Umbilical cord (tissue), 1 donor: ENCODE measurements at regions not wholly inside any gene's neighbourhood (a gene's known extent, or its start where the extent isn't known, plus 50 kb on each side); places are given as distances from the start of the nearest gene placed in this dataset.
A peak's percentile ranks its signal among the peaks of the same experiment; 100 is the strongest.

Experiments
- DNase-seq: peaks from one replicate; pipeline ENCODE4 v3.0.0-alpha.2; 2015; ENCODE audit warnings: low spot score

DNA sequence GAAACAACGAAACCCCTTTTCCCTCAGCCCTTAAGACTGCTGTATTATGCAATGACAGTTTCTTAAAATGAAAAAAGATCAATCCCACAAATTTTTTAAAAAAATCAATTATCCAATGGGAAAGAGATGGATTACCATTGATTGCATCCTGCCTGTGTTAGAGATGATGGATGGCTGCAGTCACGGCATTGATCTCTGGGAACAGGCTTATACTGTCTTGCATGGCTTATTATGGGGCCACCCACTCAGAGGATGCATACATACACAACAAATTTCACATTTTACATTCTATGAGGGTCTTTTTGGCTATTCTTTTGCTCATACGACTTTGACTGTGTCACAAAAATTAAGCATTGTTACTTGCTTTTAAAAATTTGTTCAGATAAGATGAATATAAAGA lies 724.3 kb downstream of the HDGFL1 start:
- no peak for DNase-seq

DNA sequence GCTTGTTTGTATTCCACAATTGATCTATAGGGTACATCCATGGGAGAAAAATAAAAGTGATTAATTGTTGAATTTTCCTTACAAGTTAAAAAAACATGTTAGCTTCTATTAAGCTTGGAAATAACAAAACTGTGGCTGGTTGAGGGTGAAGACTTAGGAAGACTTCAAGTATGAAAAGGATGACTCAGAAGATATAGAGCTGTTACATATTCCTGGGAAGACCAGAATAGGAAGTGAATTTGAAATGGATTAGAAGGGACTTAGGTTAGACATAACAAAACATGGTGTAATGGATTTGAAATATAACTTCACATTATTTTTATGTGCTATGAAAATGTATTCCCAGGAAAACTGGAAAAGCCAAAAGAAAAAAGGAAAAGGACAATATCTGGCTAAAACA lies 732.2 kb downstream of the HDGFL1 start:
- DNase-seq: peak; percentile 72

DNA sequence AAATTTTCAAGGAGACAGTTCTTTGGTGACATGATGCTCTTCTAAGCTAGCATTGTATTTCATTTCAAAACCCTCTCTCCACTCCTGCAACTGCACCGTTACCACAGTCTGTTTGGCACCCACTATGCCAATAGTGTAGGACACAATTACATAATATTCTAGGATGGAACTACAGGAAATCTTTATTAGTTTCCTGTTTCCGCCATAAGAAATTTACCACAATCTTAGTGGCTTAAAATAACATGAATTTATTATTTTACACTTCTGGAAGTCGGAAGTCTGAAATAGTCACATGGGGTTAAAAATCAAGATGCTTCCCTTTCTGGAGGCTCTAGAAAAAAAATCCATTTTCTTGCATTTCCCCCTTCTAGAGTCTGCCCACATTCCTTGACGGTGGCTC lies 733.1 kb downstream of the HDGFL1 start:
- no peak for DNase-seq

DNA sequence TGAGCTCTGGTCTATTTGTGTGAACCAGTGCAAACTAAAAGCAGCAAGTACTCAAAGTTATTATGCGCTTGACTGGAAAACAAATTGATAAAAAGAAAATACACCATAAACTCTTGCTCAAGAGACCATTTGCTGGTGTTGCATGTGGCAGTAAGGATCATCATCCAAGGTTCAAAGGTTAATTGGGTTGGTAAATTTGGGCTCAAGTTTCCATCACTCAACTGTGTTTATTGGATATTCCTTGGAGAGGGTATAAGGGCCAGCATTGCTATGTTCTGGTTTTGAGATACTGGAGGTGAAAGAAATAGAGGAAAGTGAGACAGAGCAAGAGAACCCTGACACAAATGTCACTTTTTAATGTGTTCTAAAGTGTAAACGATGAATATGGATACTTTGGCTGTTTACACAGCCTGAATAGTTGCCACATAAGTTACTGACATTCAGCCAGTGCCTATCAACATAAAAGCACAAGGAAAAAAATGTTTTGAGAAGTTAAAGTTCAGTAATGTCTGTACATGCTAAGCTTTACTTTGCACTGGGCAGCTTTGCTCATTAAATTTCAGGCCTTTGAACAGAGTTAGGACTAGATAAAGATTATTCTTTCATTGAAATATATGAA lies 736.1 kb downstream of the HDGFL1 start:
- DNase-seq: no peak

DNA sequence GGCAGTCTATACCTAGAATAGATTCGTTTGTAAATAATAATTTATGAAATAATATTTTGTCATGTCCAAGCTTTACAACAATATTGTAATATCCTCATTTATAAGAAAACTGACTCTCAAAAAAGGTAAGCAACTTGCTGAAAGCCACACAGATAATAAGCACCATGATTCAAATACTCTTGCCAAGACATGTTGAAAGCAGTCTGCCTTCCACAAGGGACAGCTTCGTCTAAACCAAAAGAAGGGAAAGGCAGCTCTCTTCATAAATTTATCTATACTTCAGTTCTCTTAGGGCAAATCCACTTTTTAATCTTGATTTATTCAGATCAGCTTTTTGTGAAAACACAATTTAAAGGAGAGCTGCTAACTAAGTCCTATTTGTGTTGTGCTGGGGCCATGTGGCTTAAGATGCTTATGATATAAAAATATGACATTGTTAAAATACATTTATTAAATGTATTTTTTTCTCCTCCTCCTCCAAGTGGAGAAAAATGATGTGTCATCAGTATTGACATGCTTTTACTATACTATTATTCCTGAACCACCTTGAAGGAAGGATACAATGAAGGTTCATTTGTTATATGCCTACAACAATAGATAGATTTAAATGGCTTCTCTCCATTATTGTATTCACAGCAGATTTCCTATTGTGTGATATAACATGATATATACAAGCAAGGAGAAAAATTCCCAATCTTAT lies 737.0 kb downstream of the HDGFL1 start:
- no peak for DNase-seq

DNA sequence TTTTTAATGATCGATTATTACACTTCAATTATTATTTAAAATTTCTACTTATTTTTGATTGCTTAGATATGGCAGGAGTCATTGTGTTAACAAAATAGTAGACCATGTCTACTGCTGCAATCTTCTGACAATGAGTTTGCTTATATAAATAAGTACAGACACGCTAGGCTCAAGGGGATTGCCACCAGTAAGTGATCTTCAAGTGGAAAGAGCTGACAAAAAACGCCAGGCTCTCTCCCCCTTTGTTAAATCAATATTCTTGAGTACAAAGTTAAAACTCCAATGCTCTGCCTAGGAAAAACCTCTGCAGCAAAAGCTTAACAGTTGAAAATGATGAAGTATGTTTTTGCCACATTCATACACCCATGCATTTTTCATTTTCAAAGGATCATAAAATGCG lies 738.1 kb downstream of the HDGFL1 start:
- no peak for DNase-seq

DNA sequence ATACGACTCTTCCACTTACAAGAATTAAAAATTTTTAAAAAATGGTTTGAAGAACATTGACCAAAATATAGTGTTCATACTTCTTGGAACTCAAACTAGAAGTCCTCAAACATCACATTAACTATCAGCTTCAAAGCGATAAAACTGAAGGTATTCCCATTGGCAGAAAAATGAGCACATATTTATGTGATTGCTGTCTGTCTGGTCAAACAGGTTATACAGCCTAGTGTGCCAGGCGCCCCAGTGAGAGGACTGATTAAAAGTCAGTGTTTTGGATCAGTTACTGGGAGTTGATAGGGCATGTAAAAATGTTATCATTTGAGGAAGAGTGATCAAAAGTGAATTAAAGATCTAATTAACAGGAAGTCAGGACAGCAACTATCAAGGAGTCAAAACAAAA lies 738.8 kb downstream of the HDGFL1 start:
- no peak for DNase-seq

DNA sequence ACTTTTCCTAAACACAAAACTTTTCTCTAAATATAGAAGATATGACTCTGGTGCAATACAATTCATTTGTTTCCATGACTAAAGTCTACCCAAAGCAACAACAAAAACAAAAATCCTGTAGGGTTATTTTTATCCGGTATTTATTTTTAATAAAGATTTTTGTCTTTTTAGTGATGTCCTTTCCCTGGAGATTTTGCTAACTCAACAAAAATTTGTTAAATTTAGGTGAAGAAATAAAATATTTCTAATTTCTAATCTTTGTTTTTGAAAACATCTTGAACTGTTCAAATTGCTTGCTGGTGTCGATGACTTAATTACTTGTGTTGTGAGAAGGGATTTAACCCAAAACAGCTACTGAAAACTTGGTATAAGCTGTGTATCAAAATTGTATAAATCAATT lies 741.8 kb downstream of the HDGFL1 start:
- DNase-seq: no peak

DNA sequence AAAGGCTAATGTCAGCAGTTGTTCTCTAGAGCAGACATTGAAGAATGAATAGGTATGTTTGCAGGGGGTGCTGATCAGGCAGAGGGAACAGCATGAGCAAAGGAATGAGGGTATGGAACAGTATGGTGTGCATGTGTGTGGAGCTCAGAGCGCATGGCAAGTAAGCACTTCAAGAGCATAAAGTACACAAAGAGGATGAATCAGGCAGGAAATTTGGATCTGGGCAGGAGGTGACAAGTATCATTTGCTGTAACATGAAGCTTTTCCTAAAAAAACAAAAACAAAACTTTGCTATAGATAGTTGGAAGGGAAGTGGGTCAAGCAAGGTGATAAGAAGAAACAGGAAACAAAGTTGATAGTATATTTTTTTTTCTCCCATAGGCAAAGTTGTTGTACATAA lies 746.8 kb downstream of the HDGFL1 start:
- no peak for DNase-seq

DNA sequence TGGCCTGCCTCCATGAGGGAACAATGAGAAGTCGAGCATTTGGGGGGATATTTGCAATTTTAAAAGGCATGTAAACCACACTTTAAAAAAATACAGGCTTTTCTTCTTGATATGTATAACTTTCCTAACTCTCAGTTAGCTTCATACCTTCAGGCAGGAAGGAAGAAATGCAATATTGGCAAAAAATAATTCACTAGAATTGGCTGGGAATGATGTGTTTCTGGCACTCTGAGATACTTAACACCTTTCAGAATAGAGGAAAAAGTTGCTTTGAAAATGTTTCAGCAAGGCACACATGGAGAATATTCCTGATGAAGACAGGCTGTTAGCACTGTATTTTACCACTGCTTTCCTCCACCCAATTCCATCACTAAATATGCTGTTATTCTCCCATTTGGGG lies 747.6 kb downstream of the HDGFL1 start:
- no peak for DNase-seq

DNA sequence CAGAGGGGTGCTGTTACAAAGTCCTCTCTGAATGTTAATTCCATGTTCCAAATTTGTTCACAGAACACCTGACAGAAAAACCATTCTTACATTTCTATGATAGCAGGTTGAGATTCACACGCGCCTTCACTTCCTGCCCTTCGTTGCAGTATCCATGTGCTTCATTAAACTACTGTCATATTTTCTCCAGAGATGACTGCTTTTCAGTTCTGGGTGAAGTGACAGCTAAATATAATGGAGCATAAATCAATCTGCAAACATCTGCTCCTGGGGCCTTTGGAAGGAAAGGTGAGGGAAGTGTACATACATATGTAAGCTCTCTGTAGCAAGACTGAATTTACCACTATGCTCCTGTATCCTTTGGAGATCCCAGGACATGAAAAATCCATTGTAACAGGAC lies 750.2 kb downstream of the HDGFL1 start:
- DNase-seq: no peak

DNA sequence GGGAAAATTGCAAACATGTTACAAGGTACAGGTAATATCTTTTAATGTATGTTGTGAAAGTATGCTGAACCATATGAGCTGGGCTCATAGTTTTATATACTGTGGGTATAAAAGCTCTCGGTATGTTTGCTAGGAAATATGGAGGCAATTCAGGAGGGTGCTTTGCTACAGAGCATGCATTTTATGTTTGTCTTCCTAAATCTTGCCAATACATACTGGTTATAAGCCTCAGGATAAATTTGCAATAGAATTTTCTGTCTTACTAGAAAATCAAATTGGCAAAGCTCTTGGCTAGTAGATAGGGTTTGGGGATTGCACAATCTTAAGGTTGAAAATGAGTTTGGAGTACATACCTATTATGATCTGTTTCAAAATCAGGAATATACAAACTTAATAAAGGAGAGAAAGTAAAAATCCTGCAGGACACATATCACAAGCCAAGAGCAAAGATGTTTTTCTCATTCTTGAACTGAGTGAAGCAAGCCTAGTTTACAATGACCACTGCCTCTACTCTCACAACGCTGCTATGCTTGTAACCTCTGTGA lies 751.2 kb downstream of the HDGFL1 start:
- no peak for DNase-seq

DNA sequence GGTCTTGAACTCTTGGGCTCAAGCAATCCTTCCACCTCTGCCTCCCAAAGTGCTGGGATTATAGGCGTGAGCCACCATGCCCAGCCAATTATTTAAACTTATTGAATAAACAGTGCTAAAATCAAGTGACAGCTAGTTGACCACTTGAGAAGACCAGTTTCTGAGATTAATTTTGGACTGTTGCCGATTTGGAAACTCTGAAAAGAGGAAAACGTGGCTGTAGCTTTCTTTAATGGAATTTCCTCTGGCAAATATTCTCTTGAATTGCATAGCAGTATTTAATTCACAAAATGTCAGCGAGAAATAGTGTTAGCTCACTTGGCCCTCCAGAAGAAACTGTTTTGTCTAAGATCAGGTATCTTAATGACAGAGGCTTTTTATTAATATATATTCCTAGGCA lies 754.5 kb downstream of the HDGFL1 start:
- DNase-seq: no peak

DNA sequence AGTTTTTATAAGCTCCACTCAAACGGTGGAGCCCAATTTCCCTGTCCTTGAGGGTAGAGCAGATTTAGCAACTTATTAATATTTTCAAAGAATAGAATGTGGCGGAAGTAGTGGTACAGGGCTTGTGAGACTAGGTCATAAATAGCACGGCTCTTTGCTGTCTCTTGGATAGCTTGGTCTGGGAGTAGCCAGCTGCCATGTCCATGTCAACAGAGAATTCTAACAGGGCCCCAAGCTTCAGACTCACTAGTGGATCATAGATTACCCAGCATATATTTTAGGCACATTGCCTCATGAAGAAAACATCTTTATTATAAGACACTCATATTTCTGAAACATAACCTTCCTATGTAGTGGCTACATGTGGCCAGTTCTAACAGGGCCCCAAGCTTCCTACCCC lies 755.7 kb downstream of the HDGFL1 start:
- DNase-seq: no peak

DNA sequence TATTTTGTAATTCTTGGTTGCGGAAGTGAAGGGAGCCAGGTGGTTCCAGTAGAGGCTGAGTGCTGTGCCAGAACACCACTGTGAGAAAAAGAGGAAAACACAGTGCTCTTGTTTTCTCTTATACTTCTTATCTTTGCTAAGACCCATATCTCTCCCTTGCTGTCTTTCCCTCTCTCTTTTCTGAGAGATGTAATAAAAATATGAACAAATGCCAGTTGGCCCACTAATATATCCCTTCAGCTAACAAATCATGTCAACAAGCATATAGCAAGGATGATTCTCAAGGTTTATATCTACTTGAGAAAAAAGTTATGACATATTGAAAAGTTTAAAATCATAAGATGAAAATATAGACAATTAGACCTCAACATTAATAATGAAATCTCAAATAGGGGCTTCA lies 758.3 kb downstream of the HDGFL1 start:
- peak; percentile 80 for DNase-seq

DNA sequence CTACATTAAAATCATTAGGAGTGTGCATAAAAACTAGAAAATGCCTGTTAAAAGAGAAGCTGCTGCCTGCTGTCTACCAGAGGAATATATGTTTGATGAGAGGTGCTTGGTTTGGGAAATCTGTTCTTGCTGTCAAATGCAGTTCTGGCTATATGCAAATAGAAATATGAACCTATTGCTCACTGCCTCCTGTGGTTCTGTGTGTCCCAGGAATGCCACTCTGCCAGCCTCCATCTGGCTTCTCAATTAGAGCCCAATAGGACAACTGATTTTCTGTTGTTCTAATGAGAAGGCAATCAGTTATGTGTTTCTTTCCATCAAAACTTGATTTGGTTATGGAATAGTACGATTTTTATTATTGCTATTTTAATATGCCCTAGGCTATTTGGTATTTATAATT lies 759.7 kb downstream of the HDGFL1 start:
- DNase-seq: no peak

DNA sequence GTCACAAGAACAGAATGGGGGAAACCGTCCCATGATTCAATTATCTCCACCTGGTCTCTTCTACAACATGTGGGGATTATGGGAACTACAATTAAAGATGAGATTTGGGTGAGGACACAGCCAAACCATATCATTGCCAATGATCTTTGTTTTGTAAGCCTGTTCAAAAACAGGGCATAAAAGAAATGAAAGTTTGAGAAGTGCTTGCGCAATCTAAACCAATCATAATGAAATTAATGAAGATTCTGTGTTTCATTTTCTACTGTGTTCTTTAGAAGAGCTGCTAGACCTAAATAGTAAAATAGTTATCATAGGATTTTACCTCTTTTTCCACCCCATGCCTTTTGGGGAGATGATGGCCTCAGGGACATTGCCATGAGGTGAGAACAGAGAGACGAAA lies 761.3 kb downstream of the HDGFL1 start:
- DNase-seq: no peak

DNA sequence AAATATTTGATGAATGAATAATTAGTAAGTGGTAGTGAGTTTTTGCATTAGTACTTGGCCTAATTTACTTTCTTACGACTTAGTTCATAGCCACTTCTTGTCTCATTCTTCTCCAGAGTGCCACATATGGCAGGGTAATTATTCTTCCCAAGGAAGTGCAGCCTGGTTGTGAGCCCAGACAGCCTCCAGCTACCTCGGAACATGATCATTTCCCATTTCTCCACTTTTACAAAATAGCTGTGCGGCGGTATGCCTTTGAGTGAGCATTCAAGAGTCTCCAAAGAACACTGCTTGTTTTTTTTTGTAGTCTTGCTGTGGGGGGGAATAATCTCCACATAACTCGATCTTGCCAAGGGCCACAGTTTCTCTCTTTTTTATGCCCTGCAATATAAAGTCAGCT lies 765.0 kb downstream of the HDGFL1 start:
- DNase-seq: no peak

DNA sequence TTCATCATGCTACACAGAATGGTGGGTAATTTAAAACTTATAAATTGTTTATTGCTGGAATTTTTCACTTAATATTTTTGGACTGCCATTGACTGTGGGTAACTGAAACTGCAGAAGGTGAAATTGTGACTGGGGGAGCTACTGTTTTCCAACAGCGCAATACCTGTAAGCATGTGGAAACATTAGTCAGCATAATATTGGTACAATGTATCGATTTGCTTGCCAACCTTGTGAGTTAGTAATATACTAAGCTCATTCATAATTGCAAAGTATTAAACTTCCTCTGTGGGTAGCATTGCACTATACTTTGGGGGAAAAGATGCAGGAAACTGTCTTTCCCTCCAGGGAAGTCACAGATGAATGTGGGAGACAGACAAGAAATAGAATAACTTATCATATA lies 766.5 kb downstream of the HDGFL1 start:
- no peak for DNase-seq

DNA sequence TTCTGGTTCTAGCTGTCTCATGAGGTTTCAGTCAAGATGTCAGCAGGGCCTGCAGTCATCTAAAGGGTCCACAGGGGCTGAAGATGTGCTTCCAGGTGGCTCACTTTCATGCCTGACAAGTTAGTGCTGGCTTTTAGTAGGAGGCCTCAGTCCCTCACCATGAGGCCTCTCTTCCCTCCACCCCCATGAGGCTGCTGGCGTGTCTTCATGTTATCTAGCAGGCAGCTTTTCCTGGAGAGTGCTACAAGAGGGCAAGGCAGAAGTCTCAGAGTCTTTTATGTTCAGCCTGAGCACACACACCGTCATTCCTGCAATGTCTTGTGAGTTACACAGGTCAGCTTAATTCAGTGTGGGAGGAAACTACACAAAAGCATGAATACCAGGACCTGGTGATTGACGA lies 769.9 kb downstream of the HDGFL1 start:
- peak; percentile 46 for DNase-seq

DNA sequence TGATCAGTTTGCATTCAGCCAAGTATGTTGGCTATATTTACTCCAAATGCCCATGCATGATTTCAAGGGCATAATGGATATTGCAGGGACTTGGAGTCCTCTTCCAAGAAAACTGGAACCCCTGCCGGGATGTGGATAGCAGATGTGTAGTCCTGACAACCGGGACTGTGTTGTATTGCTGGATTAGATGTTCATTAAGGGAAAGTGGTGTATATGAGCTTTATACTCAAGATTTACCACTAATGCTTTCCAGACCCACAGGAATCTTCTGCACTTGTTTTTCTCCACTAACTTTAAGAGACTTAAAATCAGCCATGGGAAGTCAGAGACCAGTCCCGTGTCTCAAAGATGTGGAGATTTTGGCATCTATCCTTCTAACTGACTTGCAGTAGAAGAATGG lies 770.9 kb downstream of the HDGFL1 start:
- no peak for DNase-seq

DNA sequence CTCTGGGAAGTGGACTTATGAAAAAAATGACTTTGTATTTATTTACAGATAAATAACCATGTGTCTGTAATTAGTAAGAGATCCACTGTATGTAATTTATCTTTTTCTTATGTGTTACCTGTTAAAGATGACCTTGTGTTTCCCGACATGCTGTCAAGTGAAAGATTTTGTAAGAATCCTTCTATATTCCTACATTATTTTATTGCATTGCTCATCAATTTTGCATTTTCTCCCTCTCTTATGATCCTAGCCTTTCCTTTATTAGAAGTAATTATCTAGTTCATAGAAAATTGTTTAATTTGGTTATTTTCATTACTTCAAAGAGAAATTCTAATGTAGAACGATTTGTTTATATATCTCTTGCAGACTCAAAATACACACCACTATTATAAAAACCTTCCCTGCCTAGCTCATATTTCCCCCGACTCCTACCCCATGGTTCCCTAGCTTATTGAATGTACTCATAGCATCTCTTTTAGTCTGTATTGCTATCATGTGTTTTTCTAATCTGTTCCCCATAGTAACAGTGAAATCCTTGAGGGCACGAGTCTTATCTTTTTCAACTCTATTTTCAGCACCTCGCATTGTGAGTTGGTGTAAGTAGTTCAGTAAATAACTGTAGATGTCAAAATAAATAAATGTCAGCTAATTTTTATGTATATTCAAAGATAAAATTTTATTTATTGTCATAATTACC lies 774.4 kb downstream of the HDGFL1 start:
- no peak for DNase-seq

DNA sequence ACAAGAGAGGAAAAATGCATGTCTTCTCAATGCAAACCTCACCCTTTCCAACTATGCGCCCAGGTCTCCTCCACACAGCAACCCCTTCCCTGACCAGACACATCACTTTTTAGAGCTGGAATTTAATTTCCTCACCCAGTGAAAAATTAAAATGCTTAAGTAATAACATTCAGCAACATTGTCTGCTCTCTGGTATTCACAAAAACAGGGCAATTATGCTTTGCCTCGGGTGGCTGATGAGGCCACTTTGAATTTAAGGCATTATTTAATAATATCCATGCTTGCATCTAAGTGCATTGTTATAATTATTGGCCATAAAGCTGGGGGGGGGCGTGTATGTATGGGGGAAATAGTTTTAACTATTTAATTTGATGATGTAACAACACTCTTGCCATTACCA lies 777.8 kb upstream of the NRSN1 start:
- DNase-seq: no peak
